ENCODE measurements at regions not wholly inside any gene's neighbourhood (a gene's known extent, or its start where the extent isn't known, plus 50 kb on each side); places are given as distances from the start of the nearest gene placed in this dataset.

DNA sequence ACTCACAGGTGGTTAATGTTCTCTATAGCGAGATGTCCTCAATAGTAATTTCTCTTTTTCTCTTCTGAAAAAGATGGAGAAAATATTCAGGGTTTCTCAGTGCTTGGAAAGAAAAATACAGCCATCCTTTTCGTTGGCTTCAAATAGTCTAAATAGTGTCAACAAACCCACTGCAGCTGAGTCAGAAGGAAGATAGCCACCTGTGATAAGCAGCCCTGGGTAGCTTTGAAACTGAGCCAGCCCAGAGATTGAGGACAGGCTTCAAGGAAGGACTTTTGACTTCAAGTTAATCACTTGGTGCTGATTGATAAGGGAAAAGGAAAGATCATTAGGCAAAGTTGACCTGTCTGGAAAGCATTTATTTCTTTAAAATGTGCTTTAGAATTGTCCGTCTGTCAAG lies 78.7 kb upstream of the TYRP1 start:
- H2AK9ac ChIP-seq (replicated peaks; ENCODE audit: low read depth, low read length, poor library complexity) = no peak overlapping the region
- H3K4me1 ChIP-seq (ENCODE audit: control insufficient read depth, insufficient read depth, low read length) = no peaks in the 10 kb centered on the region
- no peaks in the 10 kb centered on the region for H3K27me3 ChIP-seq (ENCODE audit: control insufficient read depth, insufficient read depth, low read length)
- no peak overlapping the region for H3K56ac ChIP-seq (ENCODE audit: extremely low read depth, insufficient read depth, low read length)
- no peak overlapping the region for H3K4me2 ChIP-seq (ENCODE audit: low read depth, low read length)
- DNase-seq (no peak), ATAC-seq (ENCODE audit: low read depth) (no peak)
- TF ChIP-seq CHD1 (IDR thresholded peaks at IDR 0.05; ENCODE audit: low read depth, low read length) = no peak
- TF ChIP-seq FOS (IDR thresholded peaks at IDR 0.05; ENCODE audit: low read depth, low read length) = no peak
- TF ChIP-seq POLR2A (IDR thresholded peaks at IDR 0.05; ENCODE audit: low read depth, low read length) = no peak
- no peak for TF ChIP-seq MAFK (IDR thresholded peaks at IDR 0.05; ENCODE audit: low read depth, low read length)
- TF ChIP-seq RAD21 (IDR thresholded peaks at IDR 0.05; ENCODE audit: low read length) = no peak
- TF ChIP-seq, protein P1, sequence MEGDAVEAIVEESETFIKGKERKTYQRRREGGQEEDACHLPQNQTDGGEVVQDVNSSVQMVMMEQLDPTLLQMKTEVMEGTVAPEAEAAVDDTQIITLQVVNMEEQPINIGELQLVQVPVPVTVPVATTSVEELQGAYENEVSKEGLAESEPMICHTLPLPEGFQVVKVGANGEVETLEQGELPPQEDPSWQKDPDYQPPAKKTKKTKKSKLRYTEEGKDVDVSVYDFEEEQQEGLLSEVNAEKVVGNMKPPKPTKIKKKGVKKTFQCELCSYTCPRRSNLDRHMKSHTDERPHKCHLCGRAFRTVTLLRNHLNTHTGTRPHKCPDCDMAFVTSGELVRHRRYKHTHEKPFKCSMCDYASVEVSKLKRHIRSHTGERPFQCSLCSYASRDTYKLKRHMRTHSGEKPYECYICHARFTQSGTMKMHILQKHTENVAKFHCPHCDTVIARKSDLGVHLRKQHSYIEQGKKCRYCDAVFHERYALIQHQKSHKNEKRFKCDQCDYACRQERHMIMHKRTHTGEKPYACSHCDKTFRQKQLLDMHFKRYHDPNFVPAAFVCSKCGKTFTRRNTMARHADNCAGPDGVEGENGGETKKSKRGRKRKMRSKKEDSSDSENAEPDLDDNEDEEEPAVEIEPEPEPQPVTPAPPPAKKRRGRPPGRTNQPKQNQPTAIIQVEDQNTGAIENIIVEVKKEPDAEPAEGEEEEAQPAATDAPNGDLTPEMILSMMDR (conservative IDR thresholded peaks at IDR 0.05; ENCODE audit: low read depth, low read length) = no peak
- no peak for TF ChIP-seq RFX5 (IDR thresholded peaks at IDR 0.05; ENCODE audit: low read depth, low read length)
- TF ChIP-seq NFE2L2 (IDR thresholded peaks at IDR 0.05; ENCODE audit: low read depth, low read length) = no peak
- TF ChIP-seq MXI1 (IDR thresholded peaks at IDR 0.05; ENCODE audit: borderline replicate concordance, low read depth, low read length) = no peak
- TF ChIP-seq MAZ (IDR thresholded peaks at IDR 0.05; ENCODE audit: borderline replicate concordance, low read depth, low read length) = no peak
- TF ChIP-seq CEBPB (IDR thresholded peaks at IDR 0.05; ENCODE audit: low read depth, low read length) = no peak
- TF ChIP-seq RCOR1 (IDR thresholded peaks at IDR 0.05; ENCODE audit: insufficient replicate concordance, low read length) = no peak
- H2AFZ ChIP-seq (replicated peaks; ENCODE audit: low read length, poor library complexity) = no peak overlapping the region
- H3K36me3 ChIP-seq (ENCODE audit: control insufficient read depth, insufficient read depth, low read length) = no peaks in the 10 kb centered on the region
- H3K23ac ChIP-seq (ENCODE audit: low read depth, low read length) = no peak overlapping the region
- no peak overlapping the region for H2BK20ac ChIP-seq (ENCODE audit: low read depth, low read length)
- dilution Hi-C loops (cut with HindIII; ENCODE audit: low sequenced_read_pairs, unreplicated experiment) = no loop called here
- no peaks in the 10 kb centered on the region for H3K9me1 ChIP-seq (ENCODE audit: insufficient read depth, low read length)
- ChIA-PET POLR2A (ENCODE audit: unreplicated experiment) (no interaction called here), CTCF (no interaction called here)
- H3K18ac ChIP-seq (ENCODE audit: low read depth, low read length) = no peak overlapping the region
- H4K5ac ChIP-seq (ENCODE audit: low read depth, low read length) = no peak overlapping the region
- no TSS peak for BruUV-seq (replicated peaks)
- H3K79me1 ChIP-seq (ENCODE audit: low read depth in 1 of 2, low read length in 2 of 2) = no peaks in the 10 kb centered on the region
- H2BK15ac ChIP-seq (ENCODE audit: low read depth, low read length) = no peak overlapping the region
- no peak overlapping the region for H4K8ac ChIP-seq (ENCODE audit: low read depth in 2 of 2, low read length in 2 of 2)
- H4K20me1 ChIP-seq (ENCODE audit: insufficient read depth, low read length) = no peaks in the 10 kb centered on the region
- no peak overlapping the region for H3K4ac ChIP-seq (ENCODE audit: low read depth, low read length)
- WGBS, 2 experiments (ENCODE audit: extremely low coverage in 2 of 2, insufficient read length in 1 of 2) = 100% methylated on average over 1 of the region's 3 CpGs; no CpG with 5 or more reads in 1 of the 2 experiments
- no peak overlapping the region for H3K14ac ChIP-seq (replicated peaks; ENCODE audit: low read depth, low read length)
- no peaks in the 10 kb centered on the region for H3K9me3 ChIP-seq (ENCODE audit: control insufficient read depth, insufficient read depth, low read length)
- no peak overlapping the region for H3K4me3 ChIP-seq (ENCODE audit: insufficient read depth, low read depth, low read length)
- H4K91ac ChIP-seq (ENCODE audit: insufficient read depth, low read depth, low read length) = no peak overlapping the region
- H2AK5ac ChIP-seq (ENCODE audit: low read depth, low read length) = no peak overlapping the region
- H2BK120ac ChIP-seq (ENCODE audit: low read depth, low read length) = no peak overlapping the region
- no peak overlapping the region for H3K27ac ChIP-seq (ENCODE audit: insufficient read depth, low read length)
- no peak overlapping the region for H2BK5ac ChIP-seq (ENCODE audit: low read depth, low read length, poor library complexity, severe bottlenecking)
- no peak overlapping the region for H3K9ac ChIP-seq (ENCODE audit: low read depth, low read length)
- in situ Hi-C loops (cut with MboI; ENCODE audit: low sequenced_read_pairs) = no loop called here
- intact Hi-C loops (cut with micrococcal nuclease) = no loop called here

All from IMR-90 (cell line).